HEK293T (cell line): ENCODE measurements at regions not wholly inside any gene's neighbourhood (a gene's known extent, or its start where the extent isn't known, plus 50 kb on each side); places are given as distances from the start of the nearest gene placed in this dataset.

Experiments
- CTCF ChIA-PET: fragments of 350-600 bp; formaldehyde crosslinking; extraction: SDS; loops from one replicate; lab custom pipeline; 2021; ENCODE audit warnings: antibody characterized with exemption, inconsistent platforms; lab: Yijun Ruan, JAX
- POLR2A ChIA-PET: fragments of 350-600 bp; formaldehyde crosslinking; extraction: SDS; loops from one replicate; lab custom pipeline; 2020; ENCODE audit warnings: antibody characterized with exemption, inconsistent platforms; lab: Yijun Ruan, JAX
- DNase-seq: peaks from one replicate; pipeline ENCODE4 v3.0.0; 2012; ENCODE audit warnings: mixed read lengths; ENCODE audit errors: extremely low spot score
- ARNT ChIP-seq: fragments of 450-650 bp; IDR thresholded peaks from 2 replicates; pipeline ENCODE4 v1.6.1; 2017; ENCODE audit warnings: mild to moderate bottlenecking
- BHLHE40 ChIP-seq: fragments of 450-650 bp; IDR thresholded peaks from 2 replicates; pipeline ENCODE4 v1.6.1; 2016; ENCODE audit warnings: mild to moderate bottlenecking, moderate library complexity, borderline replicate concordance
- CTBP1 ChIP-seq: fragments of 450-650 bp; IDR thresholded peaks from 2 replicates; pipeline ENCODE4 v1.6.1; 2016; ENCODE audit warnings: borderline replicate concordance
- ELF4 ChIP-seq: fragments of 450-650 bp; IDR thresholded peaks from 2 replicates; pipeline ENCODE4 v1.6.1; 2017; ENCODE audit warnings: antibody characterized with exemption
- FOXA1 ChIP-seq: fragments of 450-650 bp; IDR thresholded peaks from 2 replicates; pipeline ENCODE4 v1.6.1; 2016; ENCODE audit warnings: mild to moderate bottlenecking
- FOXK2 ChIP-seq: fragments of 450-650 bp; IDR thresholded peaks from 2 replicates; pipeline ENCODE4 v1.6.1; 2016; ENCODE audit warnings: mild to moderate bottlenecking
- FOXM1 ChIP-seq: fragments of 450-650 bp; IDR thresholded peaks from 2 replicates; pipeline ENCODE4 v1.6.1; 2017; ENCODE audit warnings: mild to moderate bottlenecking, borderline replicate concordance
- HDGF ChIP-seq: fragments of 450-650 bp; IDR thresholded peaks from 2 replicates; pipeline ENCODE4 v1.6.1; 2017; ENCODE audit warnings: antibody characterized with exemption, borderline replicate concordance
- L3MBTL2 ChIP-seq: fragments of 450-650 bp; conservative IDR thresholded peaks from 2 replicates; pipeline ENCODE4 v1.6.1; 2016; ENCODE audit warnings: mild to moderate bottlenecking
- LEF1 ChIP-seq: fragments of 450-650 bp; IDR thresholded peaks from 2 replicates; pipeline ENCODE4 v1.6.1; 2017; ENCODE audit warnings: mild to moderate bottlenecking, borderline replicate concordance
- NFRKB ChIP-seq: fragments of 450-650 bp; IDR thresholded peaks from 2 replicates; pipeline ENCODE4 v1.6.1; 2016; ENCODE audit warnings: mild to moderate bottlenecking, moderate library complexity
- SP1 ChIP-seq: fragments of 450-650 bp; IDR thresholded peaks from 2 replicates; pipeline ENCODE4 v1.6.1; 2017
- SUZ12 ChIP-seq: fragments of 450-650 bp; IDR thresholded peaks from 2 replicates; pipeline ENCODE4 v1.6.1; 2016; ENCODE audit warnings: mild to moderate bottlenecking
- TARDBP ChIP-seq: fragments of 450-650 bp; IDR thresholded peaks from 2 replicates; pipeline ENCODE4 v1.6.1; 2016
- ZNF384 ChIP-seq: fragments of 450-650 bp; IDR thresholded peaks from 2 replicates; pipeline ENCODE4 v1.6.1; 2016
- TF ChIP-seq, protein P1 (sequence below): fragments of 450-650 bp; IDR thresholded peaks from 2 replicates; pipeline ENCODE4 v1.6.1; 2016

GRCh38 chr13:73449252-73449651 lies 390.4 kb downstream of the KLF5 start:
- DNase-seq: no peak
- ChIA-PET CTCF (no interaction called here), POLR2A (no interaction called here)
- TF ChIP-seq SUZ12: no peak
- no peak for TF ChIP-seq ARNT
- TF ChIP-seq FOXA1: no peak
- no peak for TF ChIP-seq LEF1
- no peak for TF ChIP-seq NFRKB
- no peak for TF ChIP-seq HDGF
- no peak for TF ChIP-seq CTBP1
- no peak for TF ChIP-seq TARDBP
- TF ChIP-seq L3MBTL2: no peak
- TF ChIP-seq SP1: no peak
- no peak for TF ChIP-seq ELF4
- TF ChIP-seq ZNF384: no peak
- TF ChIP-seq FOXK2: no peak
- no peak for TF ChIP-seq FOXM1
- TF ChIP-seq, protein P1, sequence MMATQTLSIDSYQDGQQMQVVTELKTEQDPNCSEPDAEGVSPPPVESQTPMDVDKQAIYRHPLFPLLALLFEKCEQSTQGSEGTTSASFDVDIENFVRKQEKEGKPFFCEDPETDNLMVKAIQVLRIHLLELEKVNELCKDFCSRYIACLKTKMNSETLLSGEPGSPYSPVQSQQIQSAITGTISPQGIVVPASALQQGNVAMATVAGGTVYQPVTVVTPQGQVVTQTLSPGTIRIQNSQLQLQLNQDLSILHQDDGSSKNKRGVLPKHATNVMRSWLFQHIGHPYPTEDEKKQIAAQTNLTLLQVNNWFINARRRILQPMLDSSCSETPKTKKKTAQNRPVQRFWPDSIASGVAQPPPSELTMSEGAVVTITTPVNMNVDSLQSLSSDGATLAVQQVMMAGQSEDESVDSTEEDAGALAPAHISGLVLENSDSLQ: no peak
- TF ChIP-seq BHLHE40: no peak

DNA sequence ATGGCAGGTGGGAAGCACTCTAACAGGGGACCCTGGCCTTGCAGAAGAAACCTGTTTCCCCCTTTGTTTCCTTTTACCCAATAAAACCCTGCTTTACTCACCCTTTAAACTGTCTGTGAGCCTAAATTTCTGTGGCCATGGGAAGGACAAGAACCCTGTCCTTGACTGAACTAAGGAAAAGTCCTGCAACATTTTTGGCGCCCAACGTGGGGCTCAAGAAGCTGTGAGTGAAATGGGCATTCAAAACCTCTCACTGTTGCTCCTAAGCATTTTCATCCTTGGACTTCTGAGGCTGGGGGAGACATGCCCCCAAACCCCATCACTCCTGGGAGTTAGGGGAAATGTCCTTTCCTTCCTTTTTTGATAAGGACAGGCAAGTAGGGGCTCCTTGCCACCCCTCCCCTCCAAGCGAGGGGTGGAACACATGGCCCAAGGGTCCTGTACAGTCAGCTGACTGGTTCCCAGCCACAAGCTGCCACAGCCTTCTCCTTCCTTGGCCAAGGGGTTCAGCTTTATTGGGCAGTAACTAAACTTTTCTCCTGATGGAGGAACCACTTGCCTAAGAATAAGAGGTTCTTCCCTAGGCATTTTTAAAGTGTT lies 381.6 kb downstream of the KLF5 start:
- CTCF ChIA-PET: no interaction called here
- no peak for DNase-seq
- TF ChIP-seq LEF1 (no peak), ARNT (no peak), FOXA1 (no peak), ZNF384 (no peak), SP1 (no peak), HDGF (no peak), CTBP1 (no peak), BHLHE40 (no peak), FOXK2 (no peak), SUZ12 (no peak), FOXM1 (no peak), L3MBTL2 (no peak), NFRKB (no peak), TARDBP (no peak), ELF4 (no peak)
- TF ChIP-seq, protein P1: no peak
- POLR2A ChIA-PET: no interaction called here

GRCh38 chr13:73433890-73434289 lies 375.1 kb downstream of the KLF5 start:
- POLR2A ChIA-PET: no interaction called here
- no peak for TF ChIP-seq HDGF
- TF ChIP-seq NFRKB: no peak
- no peak for TF ChIP-seq BHLHE40
- TF ChIP-seq LEF1: no peak
- CTCF ChIA-PET: no interaction called here
- no peak for DNase-seq

- CTCF ChIA-PET: no interaction called here
- TF ChIP-seq FOXK2 (no peak), FOXA1 (no peak), ZNF384 (no peak), SP1 (no peak), ELF4 (no peak)
- POLR2A ChIA-PET: no interaction called here
- no peak for DNase-seq
Measured at GRCh38 chr13:73433458-73433857, 374.7 kb downstream of the KLF5 start.

DNA sequence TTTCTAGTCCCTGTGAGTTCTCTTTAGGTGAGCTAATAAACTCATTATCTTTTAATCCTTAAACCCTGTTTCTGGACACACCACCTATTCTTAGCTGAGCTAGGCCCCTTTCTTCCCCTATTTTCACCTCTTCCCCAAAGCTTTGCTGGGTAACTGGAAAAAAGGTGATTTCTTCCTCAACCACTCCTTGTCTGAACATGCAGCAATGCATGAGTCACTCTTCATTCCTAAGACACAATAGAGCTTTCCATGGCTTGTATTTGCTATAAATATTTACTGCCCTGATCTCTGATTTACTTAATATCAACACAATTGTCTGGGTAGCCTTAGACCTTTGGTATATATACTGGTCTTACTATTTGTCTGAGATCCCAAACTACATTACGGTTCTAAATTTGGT lies 370.9 kb downstream of the KLF5 start:
- TF ChIP-seq LEF1: no peak
- no peak for TF ChIP-seq FOXA1
- TF ChIP-seq FOXK2: no peak
- TF ChIP-seq, protein P1: no peak
- no peak for TF ChIP-seq TARDBP
- TF ChIP-seq FOXM1: no peak
- no peak for TF ChIP-seq NFRKB
- no peak for TF ChIP-seq CTBP1
- no peak for TF ChIP-seq HDGF
- TF ChIP-seq SP1: no peak
- no peak for TF ChIP-seq BHLHE40
- no peak for TF ChIP-seq ELF4
- TF ChIP-seq L3MBTL2: no peak
- no peak for TF ChIP-seq ARNT
- TF ChIP-seq SUZ12: no peak
- TF ChIP-seq ZNF384: no peak
- ChIA-PET CTCF (no interaction called here), POLR2A (no interaction called here)
- no peak for DNase-seq

DNA sequence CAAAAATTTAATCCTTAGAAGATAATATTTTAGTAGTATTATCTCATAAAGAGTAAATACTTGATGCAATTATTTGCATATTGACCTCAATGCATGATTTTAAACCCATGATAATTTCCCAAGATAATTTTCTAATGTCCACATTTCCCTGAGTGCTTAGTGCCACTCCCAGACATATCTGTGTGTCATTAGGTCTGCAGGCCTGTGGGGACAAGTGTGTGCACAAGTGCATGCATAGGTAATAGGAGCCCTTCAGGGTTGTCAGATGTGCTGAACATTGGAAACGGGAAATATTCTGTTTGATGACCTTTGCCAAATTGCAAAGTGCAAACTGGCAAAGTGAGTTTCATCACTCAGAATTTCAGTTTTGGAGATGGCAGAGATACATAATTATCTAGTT lies 369.9 kb downstream of the KLF5 start:
- no peak for DNase-seq
- CTCF ChIA-PET: no interaction called here
- POLR2A ChIA-PET: no interaction called here
- TF ChIP-seq ELF4 (no peak), SP1 (no peak), NFRKB (no peak), FOXA1 (no peak), LEF1 (no peak), CTBP1 (no peak)

DNA sequence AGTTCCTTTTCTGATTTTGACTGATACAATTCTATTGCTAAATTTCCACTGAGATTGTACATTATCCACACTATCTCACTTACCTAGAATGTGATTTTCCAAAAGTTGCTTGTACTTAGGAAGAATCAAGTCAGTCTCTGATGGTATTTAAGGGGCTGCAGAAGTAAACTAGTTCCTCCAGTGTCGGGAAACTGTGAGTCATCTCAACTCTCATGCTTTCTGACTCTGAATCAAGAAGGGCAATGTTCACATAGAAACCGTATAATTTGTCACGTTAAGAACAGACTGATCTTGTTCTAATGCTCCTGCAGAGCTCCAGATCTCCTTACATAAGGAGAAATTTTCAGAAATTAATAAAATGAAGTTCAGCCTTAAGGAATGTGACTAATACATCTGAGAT lies 369.3 kb downstream of the KLF5 start:
- DNase-seq: no peak
- ChIA-PET POLR2A (no interaction called here), CTCF (no interaction called here)
- no peak for TF ChIP-seq NFRKB
- TF ChIP-seq BHLHE40: no peak
- TF ChIP-seq, protein P1: no peak
- no peak for TF ChIP-seq FOXK2
- no peak for TF ChIP-seq ARNT
- TF ChIP-seq LEF1: no peak
- no peak for TF ChIP-seq ZNF384
- no peak for TF ChIP-seq HDGF
- TF ChIP-seq FOXM1: no peak
- TF ChIP-seq L3MBTL2: no peak
- TF ChIP-seq SP1: no peak
- no peak for TF ChIP-seq FOXA1
